ENCODE measurements at regions not wholly inside any gene's neighbourhood (a gene's known extent, or its start where the extent isn't known, plus 50 kb on each side); places are given as distances from the start of the nearest gene placed in this dataset.

- TF ChIP-seq ZBTB40 (IDR thresholded peaks at IDR 0.05), result no peak
- no peak for TF ChIP-seq ZBTB40 (CRISPR knock-in tag; IDR thresholded peaks at IDR 0.05)
- TF ChIP-seq ESRRB (CRISPR knock-in tag; IDR thresholded peaks at IDR 0.05; ENCODE audit: borderline replicate concordance), result no peak
- TF ChIP-seq TBL1XR1 (IDR thresholded peaks at IDR 0.05; ENCODE audit: low read length in 2 of 2), result no peak
- no peak for TF ChIP-seq STAT5B (CRISPR knock-in tag; IDR thresholded peaks at IDR 0.05)
- TF ChIP-seq MLX (CRISPR knock-in tag; conservative IDR thresholded peaks at IDR 0.05), result no peak
- no peak for TF ChIP-seq ZFP1 (CRISPR knock-in tag; IDR thresholded peaks at IDR 0.05)
These were observed 251.6 kb upstream of the MC4R start (continued) for GRCh38 chr18:60624207-60624606.
